Lower leg skin (tissue), 4 donors: ENCODE measurements at regions not wholly inside any gene's neighbourhood (a gene's known extent, or its start where the extent isn't known, plus 50 kb on each side); places are given as distances from the start of the nearest gene placed in this dataset.

ENCODE experiments used
- DNase-seq, 2 donors: peaks; one replicate each; pipeline ENCODE4 v3.0.0-alpha.2; 2019; ENCODE audit warnings: low spot score in 2 of 2
- H3K4me3 ChIP-seq: fragments of 200-600 bp; sonication (generic); 2 replicates; pipeline ENCODE4 v1.5.1; 2017; ENCODE audit warnings: mild to moderate bottlenecking, low read depth; ENCODE audit not compliant: poor library complexity, severe bottlenecking
- CTCF ChIP-seq, 3 donors: fragments of 450-650 bp; IDR thresholded peaks; one replicate each; pipeline ENCODE4 v1.5.1; 2016; ENCODE audit warnings: antibody characterized with exemption in 3 of 3, mild to moderate bottlenecking in 3 of 3, moderate library complexity in 2 of 3
- POLR2A ChIP-seq, 2 donors: fragments of 450-650 bp; IDR thresholded peaks; one replicate each; pipeline ENCODE4 v1.6.1; 2016 to 2017; ENCODE audit warnings: antibody characterized with exemption in 2 of 2, mild to moderate bottlenecking in 1 of 2, moderate library complexity in 1 of 2
- WGBS, 2 donors: methylation state at CpG; one replicate each; pipeline ENCODE4 v1.1.5; 2018; 5-methylcytosine and 5-hydroxymethylcytosine counted together
- intact Hi-C: fragments of 100-400 bp; cut with DNase I; formaldehyde crosslinking; loops from one replicate; pipeline ENCODE4 v1.15.0; 2023; ENCODE audit warnings: low total_unique reads

GRCh38 chr22:27193636-27194035 is 536.2 kb downstream of the MIAT start:
- TF ChIP-seq POLR2A (IDR thresholded peaks at IDR 0.05) (no peak), CTCF (IDR thresholded peaks at IDR 0.05) (no peak)
- 83 to 85% methylated on average over 2 of the region's 2 CpGs for WGBS, 2 donors
- H3K4me3 ChIP-seq: no peak overlapping the region
- DNase-seq: no peak
- intact Hi-C loops: no loop called here

GRCh38 chr22:27194096-27194748 is 536.8 kb downstream of the MIAT start:
- TF ChIP-seq POLR2A (IDR thresholded peaks at IDR 0.05): no peak
- no peak for TF ChIP-seq CTCF (IDR thresholded peaks at IDR 0.05)
- 53 to 62% methylated on average over 4 of the region's 4 CpGs for WGBS, 2 donors
- DNase-seq: no peak
- H3K4me3 ChIP-seq: no peak overlapping the region
- intact Hi-C loops: no loop called here

- intact Hi-C loops: no loop called here
- no peak for DNase-seq
- 43 to 52% methylated on average over 20 of the region's 20 CpGs for WGBS, 2 donors
- TF ChIP-seq POLR2A (IDR thresholded peaks at IDR 0.05) (no peak), CTCF (IDR thresholded peaks at IDR 0.05) (no peak)
- no peak overlapping the region for H3K4me3 ChIP-seq
Measured at GRCh38 chr22:27195094-27195493, 537.7 kb downstream of the MIAT start.

GRCh38 chr22:27195494-27195893 is 538.1 kb downstream of the MIAT start:
- intact Hi-C loops: no loop called here
- H3K4me3 ChIP-seq: no peak overlapping the region
- DNase-seq: no peak
- 72 to 75% methylated on average over 4 to 5 of the region's 5 CpGs for WGBS, 2 donors
- no peak for TF ChIP-seq POLR2A (IDR thresholded peaks at IDR 0.05)
- TF ChIP-seq CTCF (IDR thresholded peaks at IDR 0.05): no peak

- TF ChIP-seq CTCF (IDR thresholded peaks at IDR 0.05) (no peak), POLR2A (IDR thresholded peaks at IDR 0.05) (no peak)
- no peak overlapping the region for H3K4me3 ChIP-seq
- intact Hi-C loops: no loop called here
- 50 to 54% methylated on average over 4 of the region's 4 CpGs for WGBS, 2 donors
- no peak for DNase-seq
Measured at GRCh38 chr22:27196606-27197005, 539.2 kb downstream of the MIAT start.

GRCh38 chr22:27197052-27197451 is 539.7 kb downstream of the MIAT start:
- TF ChIP-seq CTCF (IDR thresholded peaks at IDR 0.05): no peak
- no peak for TF ChIP-seq POLR2A (IDR thresholded peaks at IDR 0.05)
- intact Hi-C loops: no loop called here
- no peak overlapping the region for H3K4me3 ChIP-seq
- no peak for DNase-seq
- WGBS, 2 donors: 69 to 81% methylated on average over 4 of the region's 4 CpGs
